IMR-90 (cell line): ENCODE measurements at regions not wholly inside any gene's neighbourhood (a gene's known extent, or its start where the extent isn't known, plus 50 kb on each side); places are given as distances from the start of the nearest gene placed in this dataset.

Source experiments
- ATAC-seq: fragments of 200-7000 bp; cut with Tn5 transposase; 2 replicates; pipeline ENCODE4 v1.9.1; 2020; ENCODE audit warnings: low read depth, mild to moderate bottlenecking, moderate library complexity
- BruUV-seq: library from RNA; stranded (reverse); fragments of 400-500 nt; replicated peaks from 2 replicates; lab custom pipeline; 2021; lab: Mats Ljungman, UMichigan
- CTCF ChIA-PET: fragments of 300-600 bp; formaldehyde crosslinking; extraction: SDS; loops from one replicate; lab custom pipeline; 2021; ENCODE audit warnings: antibody characterized with exemption; lab: Yijun Ruan, JAX
- POLR2A ChIA-PET: fragments of 300-600 bp; sonication (Branson Sonifier 250); formaldehyde crosslinking; loops from one replicate; lab custom pipeline; 2022; ENCODE audit warnings: antibody characterized with exemption; ENCODE audit not compliant: unreplicated experiment; lab: Charles Lee
- DNase-seq: peaks from one replicate; pipeline ENCODE4 v3.0.0; 2013
- H2AFZ ChIP-seq: replicated peaks from 2 replicates; pipeline ENCODE3; 2013; ENCODE audit warnings: low read length, mild to moderate bottlenecking; ENCODE audit not compliant: poor library complexity
- H2AK5ac ChIP-seq: 2 replicates; pipeline ENCODE4 v1.6.1; 2013; ENCODE audit warnings: low read depth, low read length, inconsistent platforms
- H2AK9ac ChIP-seq: replicated peaks from 2 replicates; pipeline ENCODE3; 2013; ENCODE audit warnings: mild to moderate bottlenecking, low read depth, low read length, moderate library complexity; ENCODE audit not compliant: poor library complexity
- H2BK120ac ChIP-seq: 2 replicates; pipeline ENCODE4 v1.6.1; 2013; ENCODE audit warnings: low read depth, low read length, inconsistent platforms
- H2BK15ac ChIP-seq: 3 replicates; pipeline ENCODE4 v1.6.1; 2013; ENCODE audit warnings: low read depth, low read length, inconsistent platforms
- H2BK20ac ChIP-seq: 2 replicates; pipeline ENCODE4 v1.6.1; 2013; ENCODE audit warnings: low read depth, mild to moderate bottlenecking, inconsistent platforms, low read length, moderate library complexity
- H2BK5ac ChIP-seq: 2 replicates; pipeline ENCODE4 v1.6.1; 2013; ENCODE audit warnings: mild to moderate bottlenecking, low read depth, low read length, inconsistent platforms; ENCODE audit not compliant: poor library complexity, severe bottlenecking
- H3K14ac ChIP-seq: replicated peaks from 2 replicates; pipeline ENCODE4 v1.6.1; 2013; ENCODE audit warnings: low read depth, low read length, inconsistent platforms
- H3K18ac ChIP-seq: 2 replicates; pipeline ENCODE4 v1.6.1; 2013; ENCODE audit warnings: low read depth, low read length, control low read depth
- H3K23ac ChIP-seq: 2 replicates; pipeline ENCODE4 v1.6.1; 2013; ENCODE audit warnings: low read depth, low read length, inconsistent platforms
- H3K27ac ChIP-seq: 2 replicates; pipeline ENCODE4 v1.5.1; 2013; ENCODE audit warnings: mild to moderate bottlenecking, control low read depth, low read length; ENCODE audit not compliant: insufficient read depth
- H3K27me3 ChIP-seq: 2 replicates; pipeline ENCODE4 v1.6.1; 2013; ENCODE audit warnings: low read length; ENCODE audit not compliant: control insufficient read depth, insufficient read depth
- H3K36me3 ChIP-seq: 2 replicates; pipeline ENCODE4 v1.6.1; 2013; ENCODE audit warnings: low read length, mixed read lengths; ENCODE audit not compliant: control insufficient read depth, insufficient read depth
- H3K4ac ChIP-seq: 2 replicates; pipeline ENCODE4 v1.6.1; 2013; ENCODE audit warnings: low read depth, low read length, inconsistent platforms
- H3K4me1 ChIP-seq: 2 replicates; pipeline ENCODE4 v1.6.1; 2013; ENCODE audit warnings: low read length, mixed read lengths; ENCODE audit not compliant: control insufficient read depth, insufficient read depth
- H3K4me2 ChIP-seq: 2 replicates; pipeline ENCODE4 v1.6.1; 2013; ENCODE audit warnings: low read depth, mild to moderate bottlenecking, control low read depth, low read length, moderate library complexity
- H3K4me3 ChIP-seq: 2 replicates; pipeline ENCODE4 v1.5.1; 2013; ENCODE audit warnings: low read depth, mild to moderate bottlenecking, control low read depth, low read length, moderate library complexity; ENCODE audit not compliant: insufficient read depth
- H3K56ac ChIP-seq: 2 replicates; pipeline ENCODE4 v1.6.1; 2013; ENCODE audit warnings: low read length, inconsistent platforms; ENCODE audit not compliant: insufficient read depth; ENCODE audit errors: extremely low read depth
- H3K79me1 ChIP-seq, 2 experiments: 2 replicates each; pipeline ENCODE4 v1.6.1; 2013; ENCODE audit warnings: low read length in 2 of 2, inconsistent platforms in 1 of 2, low read depth in 1 of 2
- H3K9ac ChIP-seq: 2 replicates; pipeline ENCODE4 v1.6.1; 2013; ENCODE audit warnings: low read depth, low read length, control low read depth
- H3K9me1 ChIP-seq: 2 replicates; pipeline ENCODE4 v1.6.1; 2013; ENCODE audit warnings: low read length, inconsistent platforms; ENCODE audit not compliant: insufficient read depth
- H3K9me3 ChIP-seq: 2 replicates; pipeline ENCODE4 v1.6.1; 2013; ENCODE audit warnings: low read length; ENCODE audit not compliant: control insufficient read depth, insufficient read depth
- H4K20me1 ChIP-seq: 2 replicates; pipeline ENCODE4 v1.6.1; 2013; ENCODE audit warnings: low read length, inconsistent platforms; ENCODE audit not compliant: insufficient read depth
- H4K5ac ChIP-seq: 2 replicates; pipeline ENCODE4 v1.6.1; 2013; ENCODE audit warnings: mild to moderate bottlenecking, low read depth, low read length, control low read depth
- H4K8ac ChIP-seq, 2 experiments: 2 replicates each; pipeline ENCODE4 v1.6.1; 2013; ENCODE audit warnings: low read depth in 2 of 2, low read length in 2 of 2, control low read depth in 1 of 2, inconsistent platforms in 1 of 2
- H4K91ac ChIP-seq: 2 replicates; pipeline ENCODE4 v1.6.1; 2013; ENCODE audit warnings: low read depth, low read length, inconsistent platforms; ENCODE audit not compliant: insufficient read depth
- BHLHE40 ChIP-seq: fragments of 150-350 bp; IDR thresholded peaks from 2 replicates; pipeline ENCODE4 v1.6.1; 2016; ENCODE audit warnings: mild to moderate bottlenecking, low read depth, low read length
- CEBPB ChIP-seq: IDR thresholded peaks from 2 replicates; pipeline ENCODE4 v1.6.1; 2012; ENCODE audit warnings: low read depth, low read length, improper control_type of control experiment
- CHD1 ChIP-seq: IDR thresholded peaks from 2 replicates; pipeline ENCODE4 v1.6.1; 2012; ENCODE audit warnings: low read depth, low read length, improper control_type of control experiment
- CTCF ChIP-seq: conservative IDR thresholded peaks from 2 replicates; pipeline ENCODE4 v1.5.1; 2012; ENCODE audit warnings: mild to moderate bottlenecking, low read depth, low read length, improper control_type of control experiment
- ELK1 ChIP-seq: fragments of 150-350 bp; IDR thresholded peaks from 2 replicates; pipeline ENCODE4 v1.6.1; 2016; ENCODE audit warnings: low read depth, mild to moderate bottlenecking, low read length, moderate library complexity, borderline replicate concordance
- FOS ChIP-seq: fragments of 150-350 bp; IDR thresholded peaks from 2 replicates; pipeline ENCODE4 v1.6.1; 2016; ENCODE audit warnings: low read depth, low read length
- MAFK ChIP-seq: IDR thresholded peaks from 2 replicates; pipeline ENCODE4 v1.6.1; 2012; ENCODE audit warnings: low read depth, low read length, improper control_type of control experiment
- MAZ ChIP-seq: IDR thresholded peaks from 2 replicates; pipeline ENCODE4 v1.6.1; 2012; ENCODE audit warnings: low read depth, mild to moderate bottlenecking, low read length, improper control_type of control experiment, moderate library complexity, borderline replicate concordance
- MXI1 ChIP-seq: IDR thresholded peaks from 2 replicates; pipeline ENCODE4 v1.6.1; 2012; ENCODE audit warnings: low read depth, mild to moderate bottlenecking, low read length, moderate library complexity, borderline replicate concordance
- NFE2L2 ChIP-seq: fragments of 150-350 bp; IDR thresholded peaks from 2 replicates; pipeline ENCODE4 v1.6.1; 2016; ENCODE audit warnings: low read depth, mild to moderate bottlenecking, low read length
- POLR2A ChIP-seq: IDR thresholded peaks from 2 replicates; pipeline ENCODE4 v1.6.1; 2012; ENCODE audit warnings: mild to moderate bottlenecking, low read depth, low read length
- RAD21 ChIP-seq: IDR thresholded peaks from 2 replicates; pipeline ENCODE4 v1.6.1; 2012; ENCODE audit warnings: low read length, improper control_type of control experiment
- RCOR1 ChIP-seq: IDR thresholded peaks from 2 replicates; pipeline ENCODE4 v1.6.1; 2012; ENCODE audit warnings: mild to moderate bottlenecking, low read length, improper control_type of control experiment; ENCODE audit not compliant: insufficient replicate concordance
- RFX5 ChIP-seq: IDR thresholded peaks from 2 replicates; pipeline ENCODE4 v1.8.0; 2012; ENCODE audit warnings: low read depth, mild to moderate bottlenecking, low read length, moderate library complexity
- SMC3 ChIP-seq: fragments of 150-350 bp; IDR thresholded peaks from 2 replicates; pipeline ENCODE4 v1.6.1; 2016; ENCODE audit warnings: low read depth, mild to moderate bottlenecking, antibody characterized with exemption, low read length, moderate library complexity
- USF2 ChIP-seq: fragments of 150-350 bp; IDR thresholded peaks from 2 replicates; pipeline ENCODE4 v1.6.1; 2017; ENCODE audit warnings: mild to moderate bottlenecking, antibody characterized with exemption, low read length, low read depth
- dilution Hi-C: fragments of 300-500 bp; cut with HindIII; formaldehyde crosslinking; loops from one replicate; pipeline ENCODE4 v1.14.3; 2018; ENCODE audit warnings: low sequenced_read_pairs; ENCODE audit not compliant: unreplicated experiment
- in situ Hi-C: fragments of 300-500 bp; cut with MboI; formaldehyde crosslinking; loops from 3 replicates; pipeline ENCODE4 v1.14.3; 2019; ENCODE audit warnings: low sequenced_read_pairs, inconsistent platforms, mixed read lengths
- intact Hi-C: fragments of 100-400 bp; cut with micrococcal nuclease; formaldehyde crosslinking; loops from 2 replicates; pipeline ENCODE4 v1.10.0; 2022

GRCh38 chrX:87064502-87064901 is 453.1 kb upstream of the KLHL4 start:
- Histone ChIP-seq H3K4me3 (no peak overlapping the region), H3K4me2 (no peak overlapping the region), H3K14ac (no peak overlapping the region), H2BK15ac (no peak overlapping the region), H3K27ac (no peak overlapping the region), H3K36me3 (no peaks in the 10 kb centered on the region), H3K9ac (no peak overlapping the region), H2BK5ac (no peak overlapping the region), H3K9me1 (no peaks in the 10 kb centered on the region), H2BK20ac (no peak overlapping the region), H3K23ac (no peak overlapping the region), H4K91ac (no peak overlapping the region), H2AFZ (no peak overlapping the region), H3K4ac (no peak overlapping the region), H3K4me1 (no peaks in the 10 kb centered on the region), H3K27me3 (no peaks in the 10 kb centered on the region), H3K9me3 (no peaks in the 10 kb centered on the region), H3K79me1 (no peaks in the 10 kb centered on the region), H4K8ac (no peak overlapping the region), H2AK9ac (no peak overlapping the region), H4K5ac (no peak overlapping the region), H4K20me1 (no peaks in the 10 kb centered on the region), H2AK5ac (no peak overlapping the region), H3K56ac (no peak overlapping the region), H2BK120ac (no peak overlapping the region), H3K18ac (no peak overlapping the region)
- POLR2A ChIA-PET, result no interaction called here
- CTCF ChIA-PET, result no interaction called here
- in situ Hi-C loops, result no loop called here
- DNase-seq, result no peak
- intact Hi-C loops, result no loop called here
- TF ChIP-seq MAZ (no peak), SMC3 (no peak), RFX5 (no peak), CTCF (no peak), USF2 (no peak), CHD1 (no peak), NFE2L2 (no peak), RCOR1 (no peak), FOS (no peak), CEBPB (no peak), MAFK (no peak), RAD21 (no peak), POLR2A (no peak), ELK1 (no peak), BHLHE40 (no peak), MXI1 (no peak)
- ATAC-seq, result no peak
- dilution Hi-C loops, result no loop called here
- no TSS peak for BruUV-seq
